GM18868 (cell line): ENCODE measurements at regions not wholly inside any gene's neighbourhood (a gene's known extent, or its start where the extent isn't known, plus 50 kb on each side); places are given as distances from the start of the nearest gene placed in this dataset.

ENCODE experiments used
- ATAC-seq: cut with Tn5 transposase; IDR thresholded peaks from one replicate; pipeline ENCODE4 v1.9.1; 2021; ENCODE audit warnings: mild to moderate bottlenecking, moderate library complexity; ENCODE audit not compliant: unreplicated experiment

DNA sequence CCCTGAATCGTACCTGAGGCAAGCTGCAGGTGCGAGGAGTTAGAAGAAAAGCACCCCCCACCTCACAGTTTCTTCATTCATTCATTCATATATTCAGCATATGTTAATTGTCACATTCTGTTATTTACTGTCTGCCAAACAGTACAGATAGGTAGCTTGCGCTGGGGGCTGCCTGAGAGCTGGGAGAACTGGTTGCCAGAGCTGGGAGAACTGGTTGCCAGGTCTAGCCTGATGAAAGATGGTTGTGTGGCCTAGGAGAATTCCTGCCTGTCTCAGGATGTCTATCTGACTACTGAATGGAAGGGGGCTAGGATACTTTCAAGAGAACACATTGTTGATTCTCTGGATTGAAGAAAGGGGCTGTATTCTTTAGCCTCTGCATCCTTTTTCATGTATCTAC is 225.9 kb upstream of the POU3F1 start:
- no peak for ATAC-seq

DNA sequence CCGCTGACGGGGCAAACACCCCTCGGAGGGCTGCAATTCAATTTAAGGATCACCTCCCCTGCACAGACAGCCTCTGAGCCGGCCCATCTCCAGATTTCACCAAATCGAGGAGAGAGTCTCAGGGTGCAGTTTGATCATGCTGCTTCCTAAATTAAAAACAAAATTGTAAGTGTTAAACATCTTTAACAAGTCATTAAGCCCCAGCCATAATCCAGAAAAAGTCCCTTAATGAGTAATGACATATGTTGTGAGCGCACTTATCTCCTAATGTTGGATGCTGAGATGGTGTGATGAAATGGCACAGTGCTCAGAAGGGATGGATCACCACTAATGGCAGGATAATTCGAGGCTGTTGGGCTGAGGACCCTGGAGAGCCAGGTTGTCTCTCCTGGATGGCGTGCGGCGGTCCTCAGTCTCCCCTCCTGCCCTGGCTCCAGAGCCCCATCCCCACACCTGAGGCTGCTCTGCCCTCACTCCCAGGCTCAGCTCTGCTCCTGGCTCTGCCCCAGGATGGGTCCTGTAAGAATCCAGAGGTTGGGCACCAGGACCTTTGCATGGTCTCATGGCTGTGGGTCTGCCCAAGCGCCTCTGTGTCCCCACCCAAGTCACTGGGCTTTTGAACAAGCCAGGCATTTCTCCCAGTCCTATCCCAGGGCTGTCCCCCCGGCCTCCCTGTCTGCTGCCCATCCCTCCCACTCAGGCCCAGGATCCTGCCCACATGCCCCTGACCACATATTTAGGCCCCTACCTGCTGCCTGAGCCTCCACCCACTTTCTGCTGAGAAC is 224.4 kb upstream of the POU3F1 start:
- ATAC-seq, result no peak

DNA sequence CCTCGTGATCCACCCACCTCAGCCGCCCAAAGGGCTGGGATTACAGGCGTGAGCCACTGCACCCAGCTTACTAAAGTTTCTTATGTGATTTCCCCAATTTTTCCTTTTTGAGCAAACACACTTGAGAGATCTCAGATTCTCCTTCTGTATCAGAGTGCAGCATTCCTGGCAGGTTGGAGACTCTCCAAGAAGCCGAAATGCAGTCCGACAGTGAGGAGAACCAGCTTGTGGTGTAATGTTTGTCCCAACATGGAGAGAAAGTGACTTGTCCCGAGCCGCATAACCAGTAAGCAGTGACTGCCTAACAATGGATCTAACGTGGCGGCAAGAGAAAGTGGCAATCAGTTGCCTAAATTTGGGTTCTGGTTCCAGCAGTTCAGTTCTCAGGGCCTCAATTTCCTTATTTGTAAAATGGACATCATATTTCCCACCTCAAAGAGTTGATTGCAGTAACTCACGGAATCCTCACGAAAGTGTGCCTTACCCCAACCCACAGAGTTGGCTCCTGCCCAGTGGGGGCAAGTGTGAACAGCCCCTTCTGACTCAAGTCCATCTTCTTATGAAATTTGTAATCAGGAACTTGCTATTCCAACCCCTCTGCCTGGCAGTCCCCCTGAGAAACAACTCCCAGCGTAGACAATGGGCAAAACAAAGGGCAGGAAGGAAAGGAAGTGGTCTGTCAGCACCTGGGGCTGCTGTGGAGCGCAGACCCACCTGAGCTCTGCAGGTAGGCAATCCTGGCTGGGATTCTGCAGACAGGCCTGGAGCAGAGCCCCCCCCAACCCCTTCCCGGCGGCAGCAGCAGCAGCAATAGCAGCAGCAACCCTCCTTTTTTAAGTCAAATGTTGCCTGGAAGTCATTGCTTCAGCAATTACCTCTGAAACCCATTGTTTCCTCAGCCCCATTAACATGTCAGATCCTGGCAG is 223.6 kb upstream of the POU3F1 start:
- ATAC-seq, result no peak

DNA sequence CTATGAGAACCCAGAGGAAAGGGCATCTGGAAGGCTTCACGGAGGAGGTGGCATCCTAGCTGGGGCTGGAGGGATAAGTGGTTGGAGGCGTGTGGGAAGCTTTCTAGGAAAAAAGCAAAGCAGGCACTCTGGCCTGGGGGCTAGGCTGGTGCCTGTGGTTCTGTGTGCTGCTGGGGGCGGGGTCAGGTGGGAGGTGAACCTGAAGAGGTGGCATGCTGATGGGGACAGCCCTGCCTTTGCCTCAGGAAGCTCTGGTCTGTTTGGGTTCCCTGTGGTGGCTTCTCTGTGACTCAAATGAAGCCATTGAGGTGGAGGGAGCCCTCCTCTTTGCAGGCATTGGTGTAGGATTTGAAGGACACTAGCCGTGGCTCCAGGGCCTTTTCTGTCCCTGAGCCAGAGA is 221.6 kb upstream of the POU3F1 start:
- no peak for ATAC-seq

DNA sequence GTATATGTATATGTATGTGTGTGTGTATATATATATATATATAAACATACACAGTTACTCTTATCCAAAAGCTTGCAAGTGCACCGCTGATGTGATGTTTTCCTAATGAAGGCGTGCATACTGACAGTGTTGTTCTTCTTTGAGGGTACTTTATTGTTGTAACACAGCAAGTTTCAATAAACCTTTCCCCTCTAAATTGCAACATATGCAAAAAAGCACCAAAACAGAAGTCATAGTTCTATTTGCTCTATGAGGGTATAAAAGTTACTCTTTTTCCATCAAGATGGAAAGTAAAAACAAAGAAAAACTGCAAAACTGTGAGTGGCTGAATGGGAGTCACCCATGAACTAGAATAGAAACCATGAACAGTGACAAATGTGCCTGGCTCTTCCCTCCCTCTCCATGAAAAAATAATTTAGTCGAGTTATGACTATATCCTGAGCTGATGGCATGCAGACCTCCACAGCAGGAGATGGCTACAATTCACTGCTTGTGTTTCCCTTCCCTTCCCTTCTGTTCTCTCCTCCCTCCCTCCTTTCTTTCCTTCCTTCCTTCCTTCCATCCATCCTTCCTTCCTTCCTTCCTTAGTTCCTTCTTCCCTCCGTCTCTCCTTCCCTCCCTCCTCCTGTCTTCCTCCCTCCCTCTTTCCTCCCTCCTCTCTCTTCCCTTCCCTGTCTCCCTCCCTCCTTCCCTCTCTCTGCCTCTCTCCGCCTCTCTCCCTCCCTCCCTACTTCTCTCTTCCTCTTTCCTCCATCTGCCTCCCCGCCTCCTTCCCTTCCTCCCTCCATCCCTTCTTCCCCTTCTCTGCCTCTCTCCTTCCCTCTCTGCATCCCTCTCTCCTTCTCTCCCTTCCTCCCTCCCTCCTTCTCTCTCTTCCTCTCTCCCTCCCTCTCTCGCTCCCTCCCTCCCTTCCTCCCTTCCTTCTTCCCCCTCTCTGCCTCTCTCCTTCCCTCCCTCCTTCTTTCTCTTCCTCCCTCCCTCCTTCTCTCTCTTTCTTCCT is 220.7 kb upstream of the POU3F1 start:
- ATAC-seq, result no peak

DNA sequence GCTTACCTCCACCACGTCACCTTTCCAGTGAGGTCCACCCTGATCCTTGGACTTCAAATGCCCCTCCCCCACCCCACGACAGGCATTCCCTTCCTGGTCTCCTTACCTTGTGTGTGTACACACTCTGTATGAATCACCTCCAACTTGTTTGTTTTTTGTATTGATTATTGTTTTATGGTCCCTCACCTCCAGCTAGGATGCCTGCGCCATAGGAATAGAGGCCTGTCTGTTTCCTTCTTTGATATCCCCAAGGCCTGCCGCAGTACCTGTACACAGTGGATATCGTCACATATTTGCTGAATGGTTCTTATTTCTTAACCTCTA is 219.6 kb upstream of the POU3F1 start:
- no peak for ATAC-seq

DNA sequence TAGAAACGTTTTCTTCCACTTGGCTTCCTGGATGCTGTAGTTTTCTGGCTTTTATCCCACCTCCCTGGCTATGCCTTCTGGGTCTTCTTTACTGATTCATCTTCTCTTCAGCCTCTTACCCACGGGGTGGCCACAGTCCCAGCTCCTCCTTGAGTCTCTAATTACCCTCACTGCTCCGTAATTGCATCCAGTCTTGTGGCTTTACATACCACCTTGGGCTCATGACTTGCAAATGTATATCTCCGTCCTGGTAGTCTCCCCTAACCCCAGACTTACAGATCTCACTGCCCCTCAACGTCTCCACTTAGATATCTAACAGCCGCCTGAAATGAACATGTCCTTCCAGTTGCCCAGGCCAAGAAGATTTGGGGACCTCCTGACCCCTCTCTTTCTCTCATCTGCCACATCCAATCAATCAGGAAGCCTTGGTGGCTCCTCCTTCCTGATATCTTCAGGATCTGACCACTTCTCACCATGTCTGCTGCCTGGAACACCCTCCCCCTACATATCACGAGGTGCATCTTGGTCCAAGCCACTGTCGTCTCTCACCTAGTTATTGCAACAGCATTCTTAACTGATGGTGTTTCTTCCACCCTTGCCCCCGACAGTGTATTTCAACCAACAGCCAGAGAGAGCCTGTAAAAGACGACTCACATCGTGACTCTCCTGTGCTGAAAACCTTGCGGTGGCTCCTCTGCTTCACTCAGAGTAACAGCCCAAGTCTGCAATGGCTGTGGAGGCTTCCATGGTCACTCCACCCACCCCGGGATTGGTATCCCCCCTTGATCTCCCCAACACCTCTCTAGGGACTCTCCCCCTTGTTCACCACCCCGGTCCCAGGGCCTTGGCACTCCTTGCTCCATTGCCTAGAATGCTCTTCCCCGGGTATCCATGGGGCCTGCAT is 219.0 kb upstream of the POU3F1 start:
- ATAC-seq, result no peak

DNA sequence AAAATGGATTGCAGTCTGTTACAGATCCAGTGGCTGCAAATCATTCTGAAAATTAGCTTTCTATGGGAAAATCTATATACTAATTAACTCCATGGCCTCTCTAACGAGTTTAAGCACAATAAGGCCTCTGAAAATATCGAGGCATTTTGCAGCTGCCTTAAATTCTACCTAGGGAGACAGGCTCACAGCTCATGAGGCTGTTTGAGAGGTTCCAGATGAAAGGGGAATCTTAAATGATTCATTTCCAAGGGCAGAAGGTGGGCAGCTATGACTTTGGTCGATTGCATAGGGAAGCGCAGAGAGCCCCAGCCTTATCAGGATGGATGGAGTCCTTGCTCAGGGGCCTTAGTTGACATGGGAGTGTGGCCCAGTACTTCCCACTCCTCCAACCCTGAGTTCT is 216.8 kb upstream of the POU3F1 start:
- ATAC-seq, result no peak

DNA sequence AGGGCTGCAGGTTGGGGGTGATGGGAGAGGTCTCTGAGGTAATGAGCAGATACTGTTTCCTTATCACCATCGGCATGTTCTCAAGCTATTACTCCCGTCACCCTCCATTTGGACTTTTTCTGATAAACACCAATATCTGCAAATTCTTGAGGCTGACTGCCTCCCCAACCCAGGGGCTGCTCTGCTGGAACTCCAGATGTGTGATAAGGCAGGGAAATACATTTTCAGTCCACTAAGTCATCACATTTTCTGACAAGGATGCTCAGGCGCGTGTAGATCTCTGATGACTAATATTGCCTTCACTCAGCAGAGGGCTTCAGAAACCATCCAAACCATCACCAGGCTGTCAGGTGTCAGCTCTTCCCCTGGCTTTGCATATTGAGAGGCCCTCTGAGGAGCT is 215.0 kb upstream of the POU3F1 start:
- no peak for ATAC-seq

DNA sequence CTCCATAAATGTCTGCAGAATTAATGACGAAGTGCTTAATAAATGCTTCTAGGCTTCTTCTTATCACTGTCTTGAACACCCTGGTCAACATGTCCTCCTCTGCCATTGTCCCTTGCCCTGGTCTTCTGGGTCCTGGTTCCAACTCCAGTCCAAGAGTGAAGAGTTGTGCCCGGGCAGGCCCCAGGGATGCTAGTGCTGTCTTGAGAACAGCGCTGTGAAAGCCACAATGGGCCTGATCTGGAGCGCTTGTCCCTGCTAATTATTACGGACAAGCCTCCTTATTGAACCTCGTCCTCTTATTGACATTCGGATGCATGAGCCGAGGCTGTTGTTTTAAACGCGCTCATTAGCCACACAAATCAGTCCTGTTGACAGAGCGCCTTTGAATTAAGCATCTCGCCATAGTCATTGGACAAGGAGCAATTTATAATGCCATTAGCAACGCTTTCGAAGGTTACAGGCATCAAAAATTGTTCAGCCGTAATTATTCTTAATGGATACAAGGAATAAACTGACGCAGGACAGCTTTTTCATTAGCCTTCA is 211.6 kb upstream of the POU3F1 start:
- ATAC-seq, result no peak

DNA sequence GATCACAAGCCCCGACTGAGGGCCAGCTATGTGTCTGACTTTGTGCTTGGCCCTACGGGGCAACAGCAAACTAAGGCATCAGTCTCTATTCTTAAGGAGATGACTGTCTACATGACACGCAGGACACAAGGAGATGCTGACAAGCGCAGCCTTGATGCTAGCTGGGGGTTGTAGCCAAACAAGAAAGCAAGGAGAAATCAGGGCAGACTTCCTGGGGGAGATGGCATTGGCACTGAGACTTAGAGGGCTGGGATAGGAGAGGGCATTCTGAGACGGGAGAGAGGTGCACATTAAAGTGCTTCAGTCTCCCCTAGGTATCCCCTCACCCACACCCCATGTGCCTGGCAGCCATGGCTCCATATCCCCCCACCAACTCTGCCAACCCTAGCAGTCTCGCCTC is 210.8 kb upstream of the POU3F1 start:
- ATAC-seq, result no peak

DNA sequence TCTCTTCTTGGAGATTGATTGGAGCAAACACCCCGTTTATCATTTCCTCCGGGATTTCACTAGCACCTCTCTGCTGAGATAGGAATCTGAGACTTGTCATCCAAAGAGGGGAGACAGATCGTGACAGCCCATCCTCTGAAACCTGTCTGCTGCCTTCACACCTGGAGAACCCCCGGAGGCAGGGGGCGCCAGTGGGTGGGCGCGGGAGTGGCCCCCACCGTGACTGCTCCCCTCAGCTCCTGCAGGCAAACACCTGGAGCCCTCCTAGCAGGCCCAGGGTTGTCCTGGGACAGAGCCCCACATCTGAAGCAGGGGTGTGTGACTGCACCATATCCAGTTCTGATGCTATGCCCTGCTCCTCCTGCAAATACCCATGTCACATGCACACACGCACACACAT is 209.5 kb upstream of the POU3F1 start:
- ATAC-seq, result no peak

DNA sequence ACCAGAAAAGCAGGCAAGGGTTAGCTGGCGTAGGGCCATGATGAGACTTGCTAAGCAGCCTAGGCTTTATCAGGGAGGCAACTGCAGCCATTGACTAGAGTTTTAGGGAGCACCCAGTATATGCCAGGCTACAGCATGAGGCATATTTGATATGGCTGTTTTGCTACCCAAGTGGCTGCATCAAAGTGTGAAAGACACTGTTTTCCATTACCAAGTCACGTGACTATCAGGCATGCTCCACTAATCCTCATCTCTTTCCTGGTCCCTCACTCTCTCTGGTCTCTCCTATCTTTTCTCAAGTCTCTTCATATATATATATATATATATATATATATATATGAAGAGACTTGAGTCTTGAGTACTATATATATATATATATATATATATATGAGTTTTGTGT is 206.7 kb upstream of the POU3F1 start:
- no peak for ATAC-seq

DNA sequence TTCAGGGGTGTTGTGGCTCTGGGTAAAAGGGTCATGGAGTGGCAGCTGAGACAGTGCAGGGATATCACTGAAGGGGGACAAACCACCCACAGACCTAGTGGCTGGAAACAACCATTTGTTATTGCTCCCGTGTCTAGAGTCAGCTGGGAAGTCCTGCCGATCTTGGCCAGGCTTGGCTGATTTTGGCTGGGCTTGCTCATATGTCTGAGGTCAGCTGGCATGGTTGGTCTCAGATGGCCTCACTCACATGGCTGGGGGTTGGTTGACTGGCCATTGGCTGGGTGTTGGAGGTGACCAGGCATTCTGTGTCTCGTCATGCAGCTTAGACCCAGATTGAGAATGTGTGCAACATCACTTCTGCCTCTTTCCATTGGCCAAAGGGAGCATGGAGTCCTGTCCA is 203.8 kb upstream of the POU3F1 start:
- no peak for ATAC-seq

DNA sequence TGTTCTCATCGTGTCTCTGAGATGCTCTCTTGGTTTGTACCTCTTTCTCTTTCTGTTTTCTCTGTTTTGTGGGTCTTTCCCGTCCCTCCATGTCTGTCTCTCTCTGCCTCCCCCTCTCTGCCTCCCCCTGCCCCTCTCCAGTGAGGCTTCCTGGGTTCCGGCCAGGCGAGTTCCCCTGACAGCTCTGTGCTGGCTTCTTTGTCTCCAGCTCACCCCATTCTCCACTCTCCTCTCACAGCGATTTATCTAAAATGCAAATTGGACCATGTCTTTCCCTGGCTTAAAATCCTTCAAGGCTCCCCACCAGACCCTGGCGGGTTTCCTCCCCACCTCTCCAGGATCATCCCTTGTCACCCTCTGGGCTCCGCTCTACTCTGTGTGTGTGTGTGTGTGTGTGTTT is 202.4 kb upstream of the POU3F1 start:
- no peak for ATAC-seq

DNA sequence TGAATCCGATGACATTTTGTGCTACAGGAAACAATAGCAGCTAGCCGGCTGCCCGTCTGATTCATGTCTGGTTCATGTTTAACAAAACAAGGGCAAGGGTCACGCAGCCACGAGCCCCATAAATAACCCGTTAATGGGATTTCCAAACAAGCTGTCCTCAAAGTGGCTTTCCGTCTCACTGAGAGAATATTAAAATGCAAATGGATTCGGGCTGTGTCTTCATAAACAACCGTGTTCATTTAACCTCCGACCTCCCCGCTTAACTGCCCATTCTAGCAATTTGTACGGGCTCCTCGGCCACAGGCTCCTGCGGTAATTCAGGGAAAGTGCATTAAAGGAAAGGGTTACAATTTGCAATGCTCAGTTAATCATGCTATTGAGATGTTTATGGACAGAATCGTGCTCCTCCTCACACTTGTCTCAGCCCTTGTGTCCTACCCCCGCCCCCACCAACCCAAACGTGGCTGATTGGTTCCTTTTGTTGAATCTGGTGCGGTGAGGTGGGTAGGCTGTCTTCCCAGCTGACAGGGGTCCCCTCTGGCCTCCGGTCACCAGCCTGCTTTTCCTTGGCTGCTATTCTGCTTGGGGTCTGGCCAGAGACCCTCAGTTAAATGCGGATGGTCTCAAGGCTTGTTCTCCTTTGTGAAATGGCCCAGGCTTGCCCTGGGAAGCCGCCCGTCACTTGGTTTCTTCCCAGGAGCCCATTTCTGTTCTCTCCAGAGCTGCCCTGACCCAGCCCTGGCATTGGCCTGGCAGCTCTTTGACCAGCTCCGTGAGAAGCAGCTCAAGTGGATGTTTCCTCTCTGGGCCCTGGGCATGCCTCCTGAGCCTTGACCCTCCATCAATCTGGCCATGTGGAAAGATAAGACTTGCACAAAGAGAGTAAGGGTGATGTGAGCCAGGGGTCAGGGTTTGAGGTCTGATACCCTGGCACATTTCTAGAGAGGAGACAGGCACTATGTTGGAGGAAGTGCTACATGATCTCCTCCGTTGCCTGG is 200.7 kb upstream of the POU3F1 start:
- no peak for ATAC-seq

DNA sequence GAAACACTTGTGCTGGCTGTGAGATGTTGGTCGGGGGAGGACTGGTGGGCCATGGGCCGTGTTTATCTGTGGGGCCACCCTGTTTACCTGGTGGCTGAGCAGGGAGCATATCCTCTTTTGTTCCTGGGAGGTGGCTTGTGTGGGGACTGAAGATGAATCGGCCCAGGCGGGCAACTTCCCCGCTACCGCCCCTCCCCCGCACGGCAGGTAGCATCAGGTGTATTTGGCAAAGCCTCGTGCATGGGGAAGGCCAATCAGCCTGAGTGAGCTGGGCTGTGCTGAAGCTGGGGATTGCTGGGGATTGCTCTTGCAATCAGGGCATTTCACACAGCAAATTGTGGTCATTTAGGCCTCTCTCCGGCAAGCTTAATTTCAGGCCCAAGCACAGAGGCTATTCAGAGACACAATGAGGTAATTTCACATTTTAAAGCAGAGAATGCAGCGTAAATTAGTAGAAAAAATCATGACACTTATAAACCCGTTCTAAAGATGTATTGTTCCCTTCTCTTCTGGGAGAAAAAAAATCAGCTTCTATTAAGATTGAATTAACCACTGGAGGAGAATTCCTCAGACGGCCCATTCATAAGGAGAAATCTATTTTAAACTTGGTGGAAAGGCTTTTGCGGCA is 197.7 kb upstream of the POU3F1 start:
- no peak for ATAC-seq

DNA sequence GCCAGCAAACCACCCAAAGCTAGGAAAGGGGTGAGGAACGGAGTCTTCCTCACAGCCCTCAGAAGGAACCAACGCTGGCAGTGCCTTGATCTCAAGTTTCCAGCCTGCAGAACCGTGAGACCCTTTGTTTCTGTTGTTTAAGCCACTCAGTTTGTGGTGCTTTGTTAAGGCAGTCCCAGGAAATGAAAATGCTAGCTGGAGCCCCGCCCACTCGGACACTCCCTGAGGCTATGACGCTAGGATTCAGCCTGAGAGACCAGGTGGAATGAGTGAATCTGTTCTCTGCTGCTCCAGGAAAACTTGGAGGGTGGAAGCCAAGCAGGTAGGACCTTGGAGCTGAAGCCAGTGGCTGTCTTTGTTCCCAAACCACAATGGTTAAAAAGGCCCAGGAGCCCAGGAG is 196.5 kb upstream of the POU3F1 start:
- ATAC-seq, result no peak
